T-helper 1 cell treated with Interleukin-12 subunit alpha and Interleukin-12 subunit beta and Interleukin-4 antibody, amounts not matched to agents 30 ng/mL and 1 ng/mL, for 36 hours (primary cell): ENCODE measurements at regions not wholly inside any gene's neighbourhood (a gene's known extent, or its start where the extent isn't known, plus 50 kb on each side); places are given as distances from the start of the nearest gene placed in this dataset.

ENCODE experiments used
- intact Hi-C: fragments of 100-400 bp; cut with micrococcal nuclease; formaldehyde crosslinking; loops from one replicate; pipeline ENCODE4 v1.15.1; 2024

GRCh38 chr12:125356111-125356510 is 290.9 kb downstream of the AACS start:
- intact Hi-C loops: no loop called here

GRCh38 chr12:125357561-125357960 is 292.3 kb downstream of the AACS start:
- intact Hi-C loops: no loop called here

GRCh38 chr12:125360540-125360939 is 295.3 kb downstream of the AACS start:
- intact Hi-C loops: no loop called here

GRCh38 chr12:125371033-125371432 is 305.8 kb downstream of the AACS start:
- intact Hi-C loops: no loop called here

- intact Hi-C loops: no loop called here
Observed at GRCh38 chr12:125372085-125372484, 306.9 kb downstream of the AACS start.

- intact Hi-C loops: no loop called here
Observed at GRCh38 chr12:125373375-125373774, 308.1 kb downstream of the AACS start.

- intact Hi-C loops: no loop called here
Observed at GRCh38 chr12:125376422-125376821, 311.2 kb downstream of the AACS start.

GRCh38 chr12:125377093-125377492 is 311.9 kb downstream of the AACS start:
- intact Hi-C loops: no loop called here

GRCh38 chr12:125381373-125381772 is 316.1 kb downstream of the AACS start:
- intact Hi-C loops: no loop called here

- intact Hi-C loops: no loop called here
Observed at GRCh38 chr12:125382926-125383325, 317.7 kb downstream of the AACS start.

- intact Hi-C loops: no loop called here
Observed at GRCh38 chr12:125386652-125387051, 321.4 kb downstream of the AACS start.

GRCh38 chr12:125387206-125387605 is 322.0 kb downstream of the AACS start:
- intact Hi-C loops: no loop called here

- intact Hi-C loops: no loop called here
Observed at GRCh38 chr12:125389061-125389697, 323.9 kb downstream of the AACS start.

GRCh38 chr12:125393569-125393968 is 328.3 kb downstream of the AACS start:
- intact Hi-C loops: no loop called here

GRCh38 chr12:125395583-125396215 is 330.5 kb downstream of the AACS start:
- intact Hi-C loops: no loop called here

GRCh38 chr12:125399489-125399888 is 334.3 kb downstream of the AACS start:
- intact Hi-C loops: no loop called here

GRCh38 chr12:125402874-125403789 is 337.9 kb downstream of the AACS start:
- intact Hi-C loops: loop anchor here (1.0 to 10.0 kb wide), 5 partner anchors 56 to 498 kb away; no protein-coding TSS in a partner anchor

GRCh38 chr12:125403843-125404242 is 338.6 kb downstream of the AACS start:
- intact Hi-C loops: loop anchor here (1.0 to 10.0 kb wide), 5 partner anchors 57 to 499 kb away; no protein-coding TSS in a partner anchor

GRCh38 chr12:125406131-125406530 is 340.9 kb downstream of the AACS start:
- intact Hi-C loops: loop anchor here (10.0 kb wide), 1 partner anchor 501 kb away; no protein-coding TSS in a partner anchor

GRCh38 chr12:125408718-125409117 is 343.5 kb downstream of the AACS start:
- intact Hi-C loops: loop anchor here (10.0 kb wide), 1 partner anchor 504 kb away; no protein-coding TSS in a partner anchor

- intact Hi-C loops: no loop called here
Observed at GRCh38 chr12:125412506-125412905, 347.3 kb downstream of the AACS start.

GRCh38 chr12:125417446-125417845 is 352.2 kb downstream of the AACS start:
- intact Hi-C loops: no loop called here
